NCI-H146 treated with DMSO at 0.1 percent for 48 hours (cell line): ENCODE measurements at regions not wholly inside any gene's neighbourhood (a gene's known extent, or its start where the extent isn't known, plus 50 kb on each side); places are given as distances from the start of the nearest gene placed in this dataset.
"Not testable (repeated sequence)": the region's sequence is repeated elsewhere in the genome, so short reads cannot be mapped to it uniquely, and the experiment has no call there.

Source experiments
- DNase-seq: peaks from one replicate; lab custom pipeline; 2025; ENCODE audit not compliant: unreplicated experiment; lab: John Stamatoyannopoulos, UW

- DNase-seq: no peak
Measured at GRCh38 chr6:961407-961960, 268.5 kb upstream of the EXOC2 start.

GRCh38 chr6:960356-960755, 267.4 kb upstream of the EXOC2 start:
- DNase-seq: no peak

- DNase-seq: no peak
Measured at GRCh38 chr6:958488-958887, 265.5 kb upstream of the EXOC2 start.

- DNase-seq: no peak
Measured at GRCh38 chr6:951399-952181, 258.7 kb upstream of the EXOC2 start.

- no peak for DNase-seq
Measured at GRCh38 chr6:947235-947934, 254.4 kb upstream of the EXOC2 start.

GRCh38 chr6:946546-946945, 253.6 kb upstream of the EXOC2 start:
- DNase-seq: no peak

GRCh38 chr6:939526-940252, 246.8 kb upstream of the EXOC2 start:
- no peak for DNase-seq

GRCh38 chr6:938916-939315, 246.0 kb upstream of the EXOC2 start:
- DNase-seq: no peak

- no peak for DNase-seq
Measured at GRCh38 chr6:938271-938905, 245.4 kb upstream of the EXOC2 start.

- no peak for DNase-seq
Measured at GRCh38 chr6:935582-935981, 242.6 kb upstream of the EXOC2 start.

GRCh38 chr6:934686-935085, 241.7 kb upstream of the EXOC2 start:
- DNase-seq: no peak

- DNase-seq: not testable (repeated sequence)
Measured at GRCh38 chr6:931919-932318, 239.0 kb upstream of the EXOC2 start.

GRCh38 chr6:927157-927556, 234.2 kb upstream of the EXOC2 start:
- no peak for DNase-seq

GRCh38 chr6:925656-926213, 232.8 kb upstream of the EXOC2 start:
- DNase-seq: no peak

GRCh38 chr6:924661-925060, 231.7 kb upstream of the EXOC2 start:
- no peak for DNase-seq

- no peak for DNase-seq
Measured at GRCh38 chr6:921400-921799, 228.5 kb upstream of the EXOC2 start.

- no peak for DNase-seq
Measured at GRCh38 chr6:920512-920911, 227.6 kb upstream of the EXOC2 start.

GRCh38 chr6:919500-919899, 226.6 kb upstream of the EXOC2 start:
- DNase-seq: no peak

GRCh38 chr6:917939-918338, 225.0 kb upstream of the EXOC2 start:
- DNase-seq: no peak

GRCh38 chr6:917296-917695, 224.4 kb upstream of the EXOC2 start:
- no peak for DNase-seq

- no peak for DNase-seq
Measured at GRCh38 chr6:916131-916530, 223.2 kb upstream of the EXOC2 start.
